GM19397 (cell line): ENCODE measurements at regions not wholly inside any gene's neighbourhood (a gene's known extent, or its start where the extent isn't known, plus 50 kb on each side); places are given as distances from the start of the nearest gene placed in this dataset.

Source experiments
- ATAC-seq: cut with Tn5 transposase; IDR thresholded peaks from one replicate; pipeline ENCODE4 v1.9.1; 2021; ENCODE audit warnings: mild to moderate bottlenecking, moderate library complexity; ENCODE audit not compliant: unreplicated experiment

DNA sequence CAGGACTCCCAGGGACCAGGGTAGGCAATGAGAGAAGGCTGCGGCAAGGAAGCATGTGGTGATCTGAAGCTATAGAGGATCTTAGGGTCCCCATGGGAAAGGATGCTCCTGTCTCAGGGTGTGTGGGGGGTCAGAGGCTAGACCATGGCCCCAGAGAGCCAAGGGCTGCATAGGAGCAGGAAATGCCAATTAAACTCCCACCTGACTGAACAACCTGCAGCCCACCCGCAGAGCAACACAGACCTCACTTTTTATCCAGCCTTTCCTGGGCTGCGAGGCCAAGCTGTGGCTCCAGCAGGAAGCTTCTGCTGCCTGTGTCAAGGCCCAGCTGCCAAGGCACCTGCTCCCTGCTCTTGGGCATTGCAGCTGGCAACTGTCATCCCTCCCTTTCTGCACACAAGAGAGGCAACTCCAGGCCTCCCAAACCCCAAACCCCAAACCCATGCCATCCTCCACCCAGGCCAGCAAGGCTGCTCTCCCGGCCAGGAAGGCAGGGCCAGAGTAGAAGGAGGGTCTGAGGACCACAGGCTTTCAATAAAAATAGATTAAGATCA is 290.1 kb downstream of the FOXO1 start:
- ATAC-seq: no peak

DNA sequence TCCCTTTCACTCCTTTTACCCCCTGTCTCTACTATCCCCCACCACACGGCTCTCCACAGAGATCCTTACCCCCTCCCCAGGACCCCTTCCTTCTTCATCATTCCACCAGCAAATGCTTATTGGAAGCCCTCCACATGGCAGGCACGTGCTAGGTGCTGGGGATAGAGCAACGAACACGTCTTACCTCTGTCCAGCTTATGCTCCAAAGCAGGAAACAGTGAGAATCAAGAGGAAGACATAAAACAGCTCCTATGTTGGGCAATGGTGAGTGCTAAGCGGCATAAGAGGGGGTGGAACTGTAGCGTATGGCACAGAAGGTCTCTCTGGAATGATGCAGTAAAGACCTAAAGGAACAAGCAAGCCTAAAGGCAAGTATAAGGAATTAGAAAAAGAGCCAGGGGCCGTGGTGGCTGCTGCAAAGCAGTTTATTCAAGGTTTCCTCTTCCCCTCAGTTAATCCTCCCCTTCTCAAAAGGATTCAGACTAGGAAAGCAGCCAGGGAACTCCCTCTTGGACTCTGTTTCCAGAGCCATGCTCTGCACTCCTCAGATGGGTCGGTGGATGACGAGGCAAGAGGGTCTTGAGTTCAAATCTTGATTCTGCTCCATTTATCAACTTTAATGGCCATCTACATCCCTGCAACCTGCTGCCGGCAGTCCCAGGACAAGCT is 289.4 kb downstream of the FOXO1 start:
- ATAC-seq: no peak

DNA sequence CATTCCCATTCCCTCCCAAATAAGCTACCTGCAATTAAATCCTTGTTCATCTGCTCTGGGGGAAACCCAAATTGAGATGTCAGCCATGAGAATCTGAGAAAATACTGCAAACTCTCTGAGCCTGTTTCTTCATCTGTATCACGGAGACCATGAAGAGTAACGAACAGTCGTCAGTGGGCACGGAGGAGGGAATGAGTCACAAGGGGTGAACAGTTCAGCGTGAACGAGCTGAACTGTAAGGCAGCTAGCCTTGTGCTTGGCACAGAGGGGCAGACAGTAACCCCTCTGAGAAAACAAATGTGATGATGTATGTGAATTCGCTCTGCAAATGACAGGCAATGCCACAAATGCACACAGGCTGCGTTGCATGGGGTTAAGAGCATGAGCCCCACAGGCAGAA is 288.7 kb downstream of the FOXO1 start:
- no peak for ATAC-seq

DNA sequence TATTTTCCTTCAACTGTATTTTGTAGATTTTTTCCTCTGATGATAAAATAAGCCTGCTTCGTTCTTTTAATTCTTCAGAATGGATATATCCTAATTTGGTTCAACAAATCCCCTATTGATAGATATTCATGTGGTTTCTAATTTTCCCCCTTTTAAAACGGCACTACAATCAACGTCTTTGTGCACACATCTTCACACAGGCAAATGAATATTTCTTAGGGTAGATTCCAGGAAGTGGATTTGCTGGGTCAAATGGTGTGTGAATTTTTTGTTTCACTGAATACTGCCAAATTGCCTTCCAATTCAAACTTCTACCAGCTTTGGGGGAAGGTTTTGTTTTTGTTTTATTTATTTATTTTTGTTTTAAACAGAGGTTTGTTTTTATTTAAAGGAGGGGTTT is 287.2 kb downstream of the FOXO1 start:
- ATAC-seq: no peak

DNA sequence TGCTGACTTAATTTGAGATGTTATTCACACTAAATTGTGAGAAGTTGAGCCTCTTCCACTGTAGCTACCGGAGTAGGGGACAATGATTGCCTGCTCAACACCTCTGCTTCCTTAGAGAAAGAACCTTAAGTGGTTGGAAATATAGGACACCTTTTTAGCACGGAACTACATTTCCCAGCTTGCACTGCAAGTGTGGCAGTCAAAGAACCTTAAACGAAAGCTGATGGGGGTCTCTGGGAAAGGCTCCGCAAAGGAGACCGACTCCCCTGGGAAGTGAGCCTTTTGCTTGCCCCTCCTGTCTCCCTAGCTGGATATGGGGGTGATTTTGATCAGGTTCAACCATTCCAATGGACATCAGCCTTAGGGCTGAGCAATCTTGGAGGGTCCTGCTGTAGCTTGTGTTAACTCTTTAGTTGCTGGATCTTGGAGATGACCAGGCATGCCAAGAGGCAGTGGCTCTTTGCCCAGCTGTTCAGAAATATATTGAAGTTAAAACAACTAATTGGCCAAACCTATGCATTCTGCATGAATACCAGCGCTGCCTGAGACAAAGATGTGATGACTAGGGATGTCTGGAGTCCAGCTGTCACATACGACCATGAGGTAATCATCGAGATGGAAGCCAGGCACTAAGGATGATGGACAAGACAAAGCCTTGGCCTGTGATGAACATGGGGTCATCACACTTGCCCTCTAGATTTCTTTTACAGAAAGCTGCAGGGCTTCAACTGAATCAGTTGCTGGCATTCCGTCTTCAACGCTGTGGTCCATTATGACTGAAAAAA is 286.5 kb downstream of the FOXO1 start:
- no peak for ATAC-seq

DNA sequence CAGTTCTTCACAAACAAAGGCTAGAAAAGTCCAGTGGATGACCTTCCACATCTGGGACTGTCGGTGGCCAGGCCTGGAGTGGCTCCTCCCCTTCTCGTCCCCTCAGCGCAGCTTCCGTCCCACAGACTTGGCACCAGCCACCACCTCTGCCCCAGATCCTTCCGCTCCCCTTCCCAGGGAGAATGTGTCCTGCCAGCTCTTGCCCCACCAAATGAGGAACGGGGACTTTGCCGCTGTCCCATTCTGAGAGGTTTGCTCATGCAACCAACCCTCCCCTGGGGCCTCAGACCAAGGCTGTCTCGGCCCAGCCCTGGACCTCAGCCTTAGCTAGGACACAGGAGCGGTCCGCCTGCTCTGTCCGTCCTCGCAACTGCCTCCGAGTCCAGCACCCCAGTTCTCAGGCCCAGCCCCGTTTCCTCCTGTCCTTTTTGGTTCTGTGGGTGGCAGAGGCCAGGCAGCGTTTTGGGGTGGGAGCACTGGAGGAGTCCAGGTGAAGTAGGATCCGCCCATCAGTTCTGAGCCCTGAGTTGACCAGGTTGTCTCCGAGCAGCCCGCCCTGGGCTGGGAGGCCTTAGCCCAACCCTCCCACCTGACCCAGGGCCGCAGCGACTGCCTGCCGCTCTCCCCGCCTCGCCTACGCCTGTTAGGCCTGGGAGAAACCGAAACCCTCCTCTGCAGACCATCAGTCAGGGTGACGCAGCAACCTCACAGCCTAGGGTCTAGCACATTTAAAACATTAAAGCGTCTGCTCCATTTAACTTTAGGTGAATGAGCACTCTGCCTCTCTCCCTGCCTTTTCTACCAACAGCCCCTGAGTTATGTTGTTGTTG is 284.3 kb downstream of the FOXO1 start:
- ATAC-seq: no peak

DNA sequence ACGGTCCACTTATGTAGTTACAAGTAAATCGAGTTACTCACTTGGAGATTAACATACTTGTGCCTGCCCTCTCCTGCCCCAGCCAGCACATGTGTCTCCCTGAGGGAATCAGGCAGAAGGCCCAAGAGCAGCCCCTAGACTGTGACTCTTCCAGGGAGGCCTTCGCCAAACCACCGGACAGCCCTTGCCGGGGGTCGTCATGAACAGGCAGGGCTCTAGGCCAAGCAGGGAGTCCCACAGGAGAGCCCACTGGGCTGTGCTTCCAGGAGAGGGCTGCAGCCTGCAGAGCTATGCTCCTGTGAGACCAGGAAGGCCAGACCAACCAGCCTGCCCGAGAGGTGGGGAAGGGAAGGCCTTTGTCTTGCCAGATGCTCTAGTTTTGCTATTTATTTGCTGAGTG is 283.3 kb downstream of the FOXO1 start:
- no peak for ATAC-seq

DNA sequence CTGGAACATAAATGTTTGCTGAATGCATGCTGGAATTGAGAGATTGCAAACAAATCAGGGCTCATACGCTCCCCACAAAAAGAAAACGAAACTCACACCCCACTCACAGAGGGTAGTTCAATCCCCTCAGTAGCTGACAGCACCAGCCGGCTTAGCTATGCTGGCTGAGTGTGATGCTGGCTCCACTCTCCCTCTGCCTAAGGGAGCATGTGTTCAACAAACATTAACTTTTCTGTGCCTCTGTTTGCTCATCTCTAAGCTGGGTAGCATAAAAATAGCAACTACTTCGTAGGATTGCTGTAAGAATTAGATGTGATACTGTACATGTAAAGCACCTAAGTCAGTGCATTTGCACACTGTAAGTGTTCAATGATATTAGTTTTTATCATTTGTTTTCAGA is 282.6 kb downstream of the FOXO1 start:
- no peak for ATAC-seq

DNA sequence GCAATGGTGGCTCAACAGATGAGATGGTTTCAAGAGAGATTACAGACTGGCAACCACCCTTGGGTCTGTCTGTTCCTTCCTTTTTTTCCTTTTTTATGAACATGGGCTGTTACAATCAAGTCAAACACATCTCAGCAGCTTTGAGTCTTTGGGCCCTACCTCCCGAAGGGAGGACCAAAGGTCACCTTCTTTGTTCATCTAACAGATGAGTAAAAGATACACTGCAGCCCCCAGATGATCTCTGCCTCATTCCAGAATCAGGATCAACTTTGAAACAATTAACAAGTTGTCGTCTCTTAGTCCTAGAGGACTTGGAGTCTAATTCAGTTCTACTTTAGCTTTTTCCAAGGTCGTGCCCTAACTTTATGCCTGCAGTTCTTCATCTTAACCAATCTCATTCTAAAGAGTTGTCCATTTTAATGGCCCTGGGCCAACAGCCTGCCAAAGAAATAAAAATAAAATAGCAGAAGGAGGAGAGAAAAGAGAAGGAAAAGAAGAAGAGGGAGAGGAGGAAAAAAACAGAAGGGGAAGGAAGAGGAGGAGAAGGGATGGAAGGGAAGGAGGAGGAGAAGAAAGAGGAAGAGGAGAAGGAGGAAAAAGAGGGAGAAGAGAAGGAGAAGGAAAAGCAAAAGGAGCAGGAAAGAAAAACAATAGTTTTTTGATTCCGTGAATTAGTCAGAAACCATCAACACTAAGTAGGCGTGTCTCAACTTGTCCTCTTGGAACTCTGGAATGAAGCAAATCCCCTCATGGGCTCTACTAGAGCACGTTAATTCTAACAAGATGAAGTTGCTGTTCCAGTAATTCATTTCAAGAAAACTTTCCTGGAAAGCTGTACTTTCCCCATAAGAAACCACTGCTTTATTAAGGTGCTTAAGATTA is 281.2 kb downstream of the FOXO1 start:
- ATAC-seq: no peak

DNA sequence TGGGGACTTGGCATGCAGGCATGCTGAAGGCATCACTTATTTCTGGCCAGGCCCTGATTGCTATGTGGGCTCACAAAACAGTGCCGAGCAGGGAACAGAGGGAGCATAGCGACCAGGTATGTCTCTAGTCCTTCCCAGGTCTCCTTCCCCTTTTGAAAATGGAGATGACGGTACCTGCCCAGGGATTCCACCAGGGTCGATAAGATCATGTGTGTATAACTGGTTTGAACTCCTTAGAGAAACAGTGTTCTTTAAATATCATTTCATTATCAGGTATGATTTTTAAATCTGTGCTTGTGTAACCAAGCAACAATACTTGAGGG is 280.6 kb downstream of the FOXO1 start:
- no peak for ATAC-seq

DNA sequence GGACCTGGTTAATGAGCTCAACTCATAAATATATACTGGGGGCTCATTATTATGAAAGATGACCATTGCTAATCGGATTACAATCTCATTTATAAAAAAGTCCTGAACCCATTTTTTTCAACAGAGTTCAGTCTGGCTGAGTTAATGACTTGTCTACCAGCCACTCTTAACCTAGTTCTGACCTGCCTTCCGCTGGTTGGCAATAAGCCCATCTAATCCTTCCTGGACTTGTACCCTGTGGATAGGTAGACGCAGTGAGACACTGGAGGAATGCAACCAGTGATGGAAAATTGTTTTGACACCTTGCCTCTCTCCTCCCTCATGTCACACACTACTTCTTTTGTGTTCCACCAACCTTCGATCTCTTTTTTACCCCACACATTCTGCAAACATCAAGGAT is 279.9 kb downstream of the FOXO1 start:
- no peak for ATAC-seq

DNA sequence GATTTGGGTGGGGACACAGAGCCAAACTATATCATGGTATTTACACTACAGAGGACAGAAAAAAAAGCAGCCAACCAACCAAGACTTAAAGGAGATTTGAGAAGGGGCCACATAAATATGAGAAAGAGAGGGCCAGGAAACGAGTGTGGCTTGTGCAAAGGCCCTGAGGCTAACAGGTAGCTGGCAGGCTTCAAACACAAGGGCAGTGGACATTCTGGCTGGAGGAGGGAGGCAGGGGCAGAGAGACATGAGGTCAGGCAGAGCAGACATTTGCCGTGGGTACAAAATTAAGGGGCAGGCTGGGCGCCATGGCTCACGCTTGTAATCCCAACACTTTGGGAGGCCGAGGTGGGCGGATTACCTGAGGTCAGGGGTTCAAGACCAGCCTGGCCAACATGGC is 278.7 kb downstream of the FOXO1 start:
- ATAC-seq: no peak

DNA sequence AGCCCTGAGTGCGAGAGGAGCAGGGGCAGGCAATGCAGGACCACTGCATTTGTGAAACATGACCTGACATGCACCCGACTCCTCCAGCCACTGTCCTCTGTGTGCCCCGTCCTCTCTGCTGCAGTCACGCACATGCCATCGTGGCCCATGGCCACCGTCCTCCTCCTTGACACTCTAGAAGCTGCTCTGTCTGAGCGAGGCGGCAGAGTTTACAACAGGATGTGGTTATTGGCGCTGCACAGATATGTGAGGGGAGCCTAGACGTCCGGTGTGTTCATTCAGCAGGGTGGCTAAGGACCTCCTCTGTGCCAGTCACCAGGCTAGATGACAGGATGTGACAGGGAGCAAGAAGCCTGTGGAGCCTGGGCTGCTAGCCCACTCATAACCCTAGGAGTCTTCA is 277.8 kb downstream of the FOXO1 start:
- peak; percentile 98 for ATAC-seq

DNA sequence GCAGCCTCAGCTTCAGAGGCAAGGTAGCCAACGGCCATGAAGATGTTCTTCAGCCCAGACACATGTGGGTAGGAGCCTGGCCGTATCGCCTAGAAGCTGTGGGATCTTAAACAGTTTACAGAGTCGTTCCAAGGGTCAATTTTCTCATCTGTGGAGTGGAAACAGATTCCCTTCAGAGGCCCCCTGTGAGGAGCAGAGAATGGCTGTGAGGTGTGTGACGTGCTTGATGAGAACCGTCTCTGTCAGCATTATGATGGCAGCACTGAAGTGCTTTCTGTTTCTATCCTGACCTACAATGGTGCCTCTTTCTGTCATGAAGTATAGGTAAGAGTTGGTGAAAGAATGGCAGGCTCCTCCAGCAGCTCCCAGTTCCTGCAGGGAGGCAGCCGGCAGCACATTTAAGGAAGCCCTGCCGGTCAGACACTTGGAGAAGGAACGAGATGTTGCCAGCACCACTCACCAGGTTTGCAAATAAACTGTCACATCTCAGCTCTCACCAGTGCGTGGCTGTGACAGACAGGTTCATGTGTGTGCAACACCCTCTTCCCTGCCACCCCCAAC is 277.3 kb downstream of the FOXO1 start:
- ATAC-seq: peak; percentile 46

DNA sequence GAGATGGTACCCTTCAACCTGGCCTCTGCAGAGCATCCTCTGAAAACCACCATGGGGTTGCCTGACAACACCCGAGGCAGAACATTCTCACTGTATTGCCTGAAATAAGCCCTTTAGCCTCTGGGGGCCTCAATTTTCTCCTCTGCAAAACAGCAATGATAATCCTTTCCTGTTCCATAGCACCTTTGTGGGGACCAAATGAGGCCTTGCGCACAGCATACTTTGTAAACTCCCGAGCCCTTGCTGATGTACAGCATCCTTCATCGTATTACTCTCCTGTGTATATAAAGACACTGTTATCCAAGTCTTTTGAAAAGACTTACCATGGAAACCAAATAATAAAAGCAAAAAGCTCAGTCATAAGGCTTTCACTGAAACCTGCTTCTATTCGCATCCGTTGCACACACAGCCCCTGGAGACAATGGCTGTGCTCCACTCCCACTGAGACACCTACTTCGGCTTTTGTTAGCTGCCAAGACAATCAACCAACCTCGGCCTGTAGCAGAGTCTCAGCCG is 276.0 kb downstream of the FOXO1 start:
- ATAC-seq: no peak

DNA sequence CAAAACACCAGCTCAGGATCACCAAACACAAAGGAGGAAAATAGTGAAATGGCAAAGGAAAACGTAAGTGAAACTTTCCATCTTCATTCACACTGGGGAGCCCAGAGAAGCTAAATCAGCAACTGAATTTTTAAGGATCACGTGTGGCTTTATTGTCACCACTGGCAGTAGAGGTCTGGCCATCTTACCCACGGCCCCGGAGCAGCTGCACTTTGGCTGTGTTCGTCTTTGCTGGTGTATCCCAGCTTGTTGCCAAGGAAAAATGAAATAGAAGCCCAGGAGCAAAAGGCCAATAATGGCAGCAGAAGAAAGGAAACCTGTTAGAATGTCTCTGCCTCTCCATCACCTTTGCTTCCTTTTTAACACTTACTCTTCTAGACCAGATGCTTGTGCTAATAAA is 274.7 kb downstream of the FOXO1 start:
- ATAC-seq: no peak

DNA sequence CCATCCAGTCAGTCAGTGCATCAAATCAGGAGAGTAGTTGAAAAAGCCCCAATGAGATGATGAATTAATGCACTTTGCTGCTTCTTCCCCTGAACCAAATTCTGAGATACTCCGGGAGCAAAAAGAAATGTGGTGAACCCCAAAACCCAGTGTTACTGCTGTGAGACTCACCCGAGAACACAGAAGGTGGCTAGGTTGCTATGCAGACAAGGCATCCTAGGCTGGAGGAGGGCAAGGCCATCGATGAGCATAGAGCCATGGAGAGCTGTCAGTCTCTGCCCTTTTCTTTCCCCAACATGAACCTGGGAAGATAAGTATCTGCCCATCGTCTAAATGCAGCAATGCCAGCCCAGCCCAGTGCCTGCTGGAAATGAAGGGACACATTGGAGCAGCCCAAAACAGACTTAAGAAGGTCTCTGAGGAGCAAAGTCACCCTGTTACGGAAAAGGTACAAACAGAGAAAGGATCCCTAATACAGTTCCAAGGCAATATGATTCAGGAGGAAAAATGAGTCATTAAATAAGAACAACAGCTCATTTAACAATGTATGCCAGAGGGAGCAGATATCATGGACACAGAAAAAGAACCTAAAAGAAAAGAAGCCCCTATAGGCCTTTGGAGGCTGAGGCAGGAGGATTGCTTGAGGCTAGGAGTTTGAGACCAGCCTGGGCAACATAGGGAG is 272.0 kb downstream of the FOXO1 start:
- ATAC-seq: no peak

DNA sequence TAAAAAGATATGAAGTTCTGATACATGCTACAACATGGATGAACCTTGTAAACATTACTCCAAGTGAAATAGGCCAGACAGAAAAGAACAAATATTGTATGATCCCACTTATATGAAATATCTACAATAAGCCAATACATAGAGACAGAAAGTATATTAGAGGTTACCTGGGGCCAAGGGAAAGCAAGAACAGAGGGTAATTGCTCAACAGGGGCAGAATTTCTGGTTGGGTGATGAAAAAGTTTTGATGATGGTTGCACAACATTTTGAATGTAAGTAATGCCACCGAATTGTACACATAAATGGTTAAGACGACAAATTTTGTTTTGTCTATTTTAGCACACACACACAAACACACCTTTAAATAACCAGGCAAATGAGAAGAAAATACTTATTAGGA is 268.4 kb downstream of the FOXO1 start:
- no peak for ATAC-seq

DNA sequence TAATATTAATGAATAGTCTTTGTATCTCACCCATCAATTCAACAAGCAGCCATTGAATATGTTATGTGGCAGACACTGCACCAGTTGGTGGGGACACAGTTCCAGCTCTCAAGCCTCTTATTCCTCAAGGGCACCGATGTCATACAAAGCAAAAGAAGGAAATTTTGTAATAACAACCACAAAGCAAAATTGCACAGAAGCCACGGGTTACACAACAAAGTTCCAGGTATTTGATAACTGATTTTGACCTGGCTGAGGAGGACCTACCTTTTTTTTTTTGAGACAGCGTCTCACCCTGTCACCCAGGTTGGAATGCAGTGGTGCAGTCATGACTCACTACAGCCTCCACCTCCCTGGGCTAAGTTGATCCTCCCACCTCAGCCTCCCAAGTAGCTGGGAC is 266.7 kb downstream of the FOXO1 start:
- no peak for ATAC-seq
